Upper lobe of left lung (tissue), 6 donors: ENCODE measurements at regions not wholly inside any gene's neighbourhood (a gene's known extent, or its start where the extent isn't known, plus 50 kb on each side); places are given as distances from the start of the nearest gene placed in this dataset.

Experiments used
- ATAC-seq, 2 donors: fragments of 200-7000 bp; cut with Tn5 transposase; one replicate each; pipeline ENCODE4 v1.9.1; 2022; ENCODE audit warnings: mild to moderate bottlenecking in 2 of 2, moderate library complexity in 2 of 2; ENCODE audit not compliant: low FRiP score in 2 of 2
- DNase-seq, 2 donors: peaks; one replicate each; pipeline ENCODE4 v3.0.0-alpha.2; 2019 to 2020
- H3K27ac ChIP-seq, 4 donors: fragments of 200-600 bp; sonication (generic); one replicate each; pipeline ENCODE4 v1.5.1; 2016 to 2019
- H3K27me3 ChIP-seq, 4 donors: fragments of 200-600 bp; sonication (generic); one replicate each; pipeline ENCODE4 v1.5.1; 2017 to 2019
- H3K36me3 ChIP-seq, 4 donors: fragments of 200-600 bp; sonication (generic); one replicate each; pipeline ENCODE4 v1.5.1; 2016 to 2019
- H3K4me1 ChIP-seq, 4 donors: fragments of 200-600 bp; sonication (generic); one replicate each; pipeline ENCODE4 v1.5.1; 2018 to 2019
- H3K4me3 ChIP-seq, 4 donors: fragments of 200-600 bp; sonication (generic); one replicate each; pipeline ENCODE4 v1.5.1; 2017 to 2019; ENCODE audit warnings: mild to moderate bottlenecking in 2 of 4, moderate library complexity in 1 of 4
- H3K9me3 ChIP-seq, 4 donors: fragments of 200-600 bp; sonication (generic); one replicate each; pipeline ENCODE4 v1.5.1; 2018 to 2019
- EP300 ChIP-seq, 4 donors: sonication (generic); formaldehyde crosslinking; IDR thresholded peaks; one replicate each; pipeline ENCODE4 v1.5.1; 2017; ENCODE audit warnings: antibody characterized with exemption in 4 of 4, control low read depth in 2 of 4
- POLR2A ChIP-seq, 4 donors: fragments of 450-650 bp; IDR thresholded peaks; one replicate each; pipeline ENCODE4 v1.5.1; 2016 to 2017; ENCODE audit warnings: antibody characterized with exemption in 4 of 4, mild to moderate bottlenecking in 2 of 4
- POLR2AphosphoS5 ChIP-seq, 2 donors: sonication (generic); formaldehyde crosslinking; IDR thresholded peaks; one replicate each; pipeline ENCODE4 v1.5.1; 2017; ENCODE audit warnings: antibody characterized with exemption in 2 of 2
- WGBS, 2 donors: methylation state at CpG; one replicate each; pipeline ENCODE4 v1.1.5; 2017 to 2018; 5-methylcytosine and 5-hydroxymethylcytosine counted together
- TF ChIP-seq, protein P1 (sequence below), 6 experiments: fragments of 450-650 bp in 4 of 6; fragments of 200-600 bp in 2 of 6; sonication (generic) in 2 of 6; IDR thresholded peaks; one replicate each; pipeline ENCODE4 v1.5.1; 2016 to 2019; ENCODE audit warnings: antibody characterized with exemption in 6 of 6
- donor health status: DM: no; HTN: no; CAD: no; lungs with moderate emphysema.
- donor health status: DM: no; HTN: yes; CAD: no; lungs with severe emphysema.

DNA sequence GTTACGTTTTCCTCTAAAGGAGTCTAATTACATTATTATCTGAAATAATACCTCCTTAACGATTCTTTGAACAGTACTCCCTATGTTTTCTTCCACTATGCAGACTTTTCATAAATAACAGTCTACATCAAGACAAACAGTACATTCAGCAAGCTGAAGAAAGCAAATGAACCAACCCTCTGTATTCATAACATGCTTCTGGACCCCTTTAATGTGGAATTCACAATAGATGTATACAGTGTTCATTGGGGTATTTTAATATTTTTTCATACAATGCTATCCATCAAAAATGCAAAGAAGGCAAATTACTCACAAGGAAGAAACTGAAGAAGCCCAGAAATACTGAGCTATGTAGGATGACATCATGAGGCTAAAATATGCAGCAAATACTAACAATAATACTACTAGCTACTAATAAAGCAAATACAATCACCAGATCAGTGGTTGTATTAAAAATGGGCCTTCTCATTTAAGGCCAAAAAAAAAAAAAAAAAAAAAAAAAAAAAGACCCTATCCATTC, 408.6 kb downstream of the MTX2 start:
- no peaks in the 10 kb centered on the region for H3K9me3 ChIP-seq
- DNase-seq (no peak), ATAC-seq (no peak)
- TF ChIP-seq, protein P1, sequence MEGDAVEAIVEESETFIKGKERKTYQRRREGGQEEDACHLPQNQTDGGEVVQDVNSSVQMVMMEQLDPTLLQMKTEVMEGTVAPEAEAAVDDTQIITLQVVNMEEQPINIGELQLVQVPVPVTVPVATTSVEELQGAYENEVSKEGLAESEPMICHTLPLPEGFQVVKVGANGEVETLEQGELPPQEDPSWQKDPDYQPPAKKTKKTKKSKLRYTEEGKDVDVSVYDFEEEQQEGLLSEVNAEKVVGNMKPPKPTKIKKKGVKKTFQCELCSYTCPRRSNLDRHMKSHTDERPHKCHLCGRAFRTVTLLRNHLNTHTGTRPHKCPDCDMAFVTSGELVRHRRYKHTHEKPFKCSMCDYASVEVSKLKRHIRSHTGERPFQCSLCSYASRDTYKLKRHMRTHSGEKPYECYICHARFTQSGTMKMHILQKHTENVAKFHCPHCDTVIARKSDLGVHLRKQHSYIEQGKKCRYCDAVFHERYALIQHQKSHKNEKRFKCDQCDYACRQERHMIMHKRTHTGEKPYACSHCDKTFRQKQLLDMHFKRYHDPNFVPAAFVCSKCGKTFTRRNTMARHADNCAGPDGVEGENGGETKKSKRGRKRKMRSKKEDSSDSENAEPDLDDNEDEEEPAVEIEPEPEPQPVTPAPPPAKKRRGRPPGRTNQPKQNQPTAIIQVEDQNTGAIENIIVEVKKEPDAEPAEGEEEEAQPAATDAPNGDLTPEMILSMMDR (IDR thresholded peaks at IDR 0.05), result no peak
- TF ChIP-seq POLR2A (IDR thresholded peaks at IDR 0.05) (no peak), POLR2AphosphoS5 (IDR thresholded peaks at IDR 0.05) (no peak), EP300 (IDR thresholded peaks at IDR 0.05) (no peak)
- H3K36me3 ChIP-seq, result no peaks in the 10 kb centered on the region
- 83 to 88% methylated on average over 2 of the region's 2 CpGs for WGBS, 2 donors
- no peak overlapping the region for H3K27ac ChIP-seq
- H3K27me3 ChIP-seq, result no peaks in the 10 kb centered on the region
- no peaks in the 10 kb centered on the region for H3K4me1 ChIP-seq
- H3K4me3 ChIP-seq, result no peak overlapping the region

- no peak overlapping the region for H3K4me3 ChIP-seq
- TF ChIP-seq POLR2AphosphoS5 (IDR thresholded peaks at IDR 0.05) (no peak), POLR2A (IDR thresholded peaks at IDR 0.05) (no peak), EP300 (IDR thresholded peaks at IDR 0.05) (no peak)
- no peak overlapping the region for H3K27ac ChIP-seq
- DNase-seq (no peak), ATAC-seq (no peak)
- H3K36me3 ChIP-seq, result no peaks in the 10 kb centered on the region
- no peaks in the 10 kb centered on the region for H3K27me3 ChIP-seq
- no peaks in the 10 kb centered on the region for H3K9me3 ChIP-seq
- 65 to 74% methylated on average over 5 of the region's 5 CpGs for WGBS, 2 donors
- H3K4me1 ChIP-seq, result no peaks in the 10 kb centered on the region
Measured at GRCh38 chr2:176678571-176678970, 409.3 kb downstream of the MTX2 start.

- no peak overlapping the region for H3K4me3 ChIP-seq
- TF ChIP-seq, protein P1 (IDR thresholded peaks at IDR 0.05), result no peak
- TF ChIP-seq POLR2AphosphoS5 (IDR thresholded peaks at IDR 0.05) (no peak), EP300 (IDR thresholded peaks at IDR 0.05) (no peak), POLR2A (IDR thresholded peaks at IDR 0.05) (no peak)
- no peaks in the 10 kb centered on the region for H3K4me1 ChIP-seq
- DNase-seq (no peak), ATAC-seq (no peak)
- H3K9me3 ChIP-seq, result no peaks in the 10 kb centered on the region
- WGBS, 2 donors, result 63 to 76% methylated on average over 2 of the region's 2 CpGs
- no peak overlapping the region for H3K27ac ChIP-seq
- H3K36me3 ChIP-seq, result no peaks in the 10 kb centered on the region
- no peaks in the 10 kb centered on the region for H3K27me3 ChIP-seq
Measured at GRCh38 chr2:176679061-176679669, 409.9 kb downstream of the MTX2 start.

GRCh38 chr2:176680916-176681516, 411.8 kb downstream of the MTX2 start:
- TF ChIP-seq EP300 (IDR thresholded peaks at IDR 0.05) (no peak), POLR2A (IDR thresholded peaks at IDR 0.05) (no peak), POLR2AphosphoS5 (IDR thresholded peaks at IDR 0.05) (no peak)
- TF ChIP-seq, protein P1 (IDR thresholded peaks at IDR 0.05), result no peak
- Histone ChIP-seq H3K27ac (no peak overlapping the region), H3K27me3 (no peaks in the 10 kb centered on the region), H3K9me3 (no peaks in the 10 kb centered on the region), H3K4me1 (no peaks in the 10 kb centered on the region), H3K36me3 (no peaks in the 10 kb centered on the region), H3K4me3 (no peak overlapping the region)
- whole genome bisulfite sequencing, 2 donors, result 87 to 88% methylated on average over 1 of the region's 1 CpG
- ATAC-seq, result peak in 1 of 2 donors; percentile 59
- no peak for DNase-seq

GRCh38 chr2:176681584-176682115, 412.4 kb downstream of the MTX2 start:
- Histone ChIP-seq H3K36me3 (no peaks in the 10 kb centered on the region), H3K4me3 (no peak overlapping the region), H3K27ac (no peak overlapping the region), H3K4me1 (no peaks in the 10 kb centered on the region), H3K27me3 (no peaks in the 10 kb centered on the region), H3K9me3 (no peaks in the 10 kb centered on the region)
- no peak for ATAC-seq
- WGBS, 2 donors, result 71 to 79% methylated on average over 1 of the region's 1 CpG
- no peak for DNase-seq
- no peak for TF ChIP-seq POLR2A (IDR thresholded peaks at IDR 0.05)
- TF ChIP-seq, protein P1 (IDR thresholded peaks at IDR 0.05), result no peak
- TF ChIP-seq EP300 (IDR thresholded peaks at IDR 0.05), result no peak
- TF ChIP-seq POLR2AphosphoS5 (IDR thresholded peaks at IDR 0.05), result no peak
